ENCODE measurements at regions not wholly inside any gene's neighbourhood (a gene's known extent, or its start where the extent isn't known, plus 50 kb on each side); places are given as distances from the start of the nearest gene placed in this dataset.

GRCh38 chr11:103637295-103637694 is 399.1 kb upstream of the DDI1 start:
- no peak for ATAC-seq
- no peak for TF ChIP-seq RARB (CRISPR knock-in tag; IDR thresholded peaks at IDR 0.05)
- 0 out of 2 replicates have a peak, but pooled peaks have one; percentile 63 for TF ChIP-seq ZFP3 (CRISPR knock-in tag; IDR thresholded peaks at IDR 0.05)

- TF ChIP-seq ZC3H10 (CRISPR knock-in tag; IDR thresholded peaks at IDR 0.05) (no peak), TSHZ2 (CRISPR knock-in tag; IDR thresholded peaks at IDR 0.05) (no peak), ZFP3 (CRISPR knock-in tag; IDR thresholded peaks at IDR 0.05) (no peak), RARB (CRISPR knock-in tag; IDR thresholded peaks at IDR 0.05) (no peak), OSR1 (CRISPR knock-in tag; IDR thresholded peaks at IDR 0.05) (no peak), CREB5 (CRISPR knock-in tag; IDR thresholded peaks at IDR 0.05; ENCODE audit: low read depth) (no peak), GLIS3 (CRISPR knock-in tag; IDR thresholded peaks at IDR 0.05) (no peak), ZNF8 (CRISPR knock-in tag; IDR thresholded peaks at IDR 0.05) (no peak), ZNF565 (CRISPR knock-in tag; conservative IDR thresholded peaks at IDR 0.05; ENCODE audit: low read depth) (no peak), ESRRG (CRISPR knock-in tag; IDR thresholded peaks at IDR 0.05) (no peak), BACH2 (CRISPR knock-in tag; IDR thresholded peaks at IDR 0.05; ENCODE audit: borderline replicate concordance) (no peak), SNAI2 (CRISPR knock-in tag; IDR thresholded peaks at IDR 0.05) (no peak), ISL1 (CRISPR knock-in tag; IDR thresholded peaks at IDR 0.05) (no peak), ARNTL (CRISPR knock-in tag; IDR thresholded peaks at IDR 0.05; ENCODE audit: borderline replicate concordance, low read depth) (no peak), POU6F1 (CRISPR knock-in tag; IDR thresholded peaks at IDR 0.05; ENCODE audit: borderline replicate concordance, low read depth) (no peak), PATZ1 (CRISPR knock-in tag; IDR thresholded peaks at IDR 0.05; ENCODE audit: borderline replicate concordance) (no peak), CSDC2 (CRISPR knock-in tag; IDR thresholded peaks at IDR 0.05) (no peak), ZNF70 (CRISPR knock-in tag; IDR thresholded peaks at IDR 0.05) (no peak)
Measured at GRCh38 chr11:103637831-103638230, 398.6 kb upstream of the DDI1 start.

GRCh38 chr11:103644676-103645075 is 391.8 kb upstream of the DDI1 start:
- ATAC-seq, result no peak
- TF ChIP-seq SNAI2 (CRISPR knock-in tag; IDR thresholded peaks at IDR 0.05) (no peak), GLIS3 (CRISPR knock-in tag; IDR thresholded peaks at IDR 0.05) (no peak), CSRNP3 (CRISPR knock-in tag; IDR thresholded peaks at IDR 0.05) (no peak), OSR1 (CRISPR knock-in tag; IDR thresholded peaks at IDR 0.05) (no peak), TOX (CRISPR knock-in tag; IDR thresholded peaks at IDR 0.05; ENCODE audit: borderline replicate concordance) (no peak), POU6F1 (CRISPR knock-in tag; IDR thresholded peaks at IDR 0.05; ENCODE audit: borderline replicate concordance, low read depth) (no peak), PATZ1 (CRISPR knock-in tag; IDR thresholded peaks at IDR 0.05; ENCODE audit: borderline replicate concordance) (no peak), BACH2 (CRISPR knock-in tag; IDR thresholded peaks at IDR 0.05; ENCODE audit: borderline replicate concordance) (no peak), TCF4 (CRISPR knock-in tag; IDR thresholded peaks at IDR 0.05; ENCODE audit: borderline replicate concordance) (no peak), ESRRG (CRISPR knock-in tag; IDR thresholded peaks at IDR 0.05) (no peak), RARB (CRISPR knock-in tag; IDR thresholded peaks at IDR 0.05) (no peak), PPARA (CRISPR knock-in tag; IDR thresholded peaks at IDR 0.05; ENCODE audit: borderline replicate concordance) (no peak), ZNF70 (CRISPR knock-in tag; IDR thresholded peaks at IDR 0.05) (no peak)

More at GRCh38 chr11:103637831-103638230, 398.6 kb upstream of the DDI1 start:
- ATAC-seq, result no peak
